ENCODE measurements at regions not wholly inside any gene's neighbourhood (a gene's known extent, or its start where the extent isn't known, plus 50 kb on each side); places are given as distances from the start of the nearest gene placed in this dataset.
"Not testable (repeated sequence)": the region's sequence is repeated elsewhere in the genome, so short reads cannot be mapped to it uniquely, and the experiment has no call there.

GRCh38 chr2:97348265-97348664 is 235.3 kb downstream of the ANKRD36 start:
- H3K27ac ChIP-seq = no peak overlapping the region
- H3K4me1 ChIP-seq = no peaks in the 10 kb centered on the region
- H3K9me3 ChIP-seq = no peaks in the 10 kb centered on the region
- no peaks in the 10 kb centered on the region for H3K27me3 ChIP-seq (ENCODE audit: low read depth)
- no peaks in the 10 kb centered on the region for H3K36me3 ChIP-seq
- no peak for DNase-seq
- intact Hi-C loops (cut with DNase I) = no loop called here
- TF ChIP-seq, protein P1, sequence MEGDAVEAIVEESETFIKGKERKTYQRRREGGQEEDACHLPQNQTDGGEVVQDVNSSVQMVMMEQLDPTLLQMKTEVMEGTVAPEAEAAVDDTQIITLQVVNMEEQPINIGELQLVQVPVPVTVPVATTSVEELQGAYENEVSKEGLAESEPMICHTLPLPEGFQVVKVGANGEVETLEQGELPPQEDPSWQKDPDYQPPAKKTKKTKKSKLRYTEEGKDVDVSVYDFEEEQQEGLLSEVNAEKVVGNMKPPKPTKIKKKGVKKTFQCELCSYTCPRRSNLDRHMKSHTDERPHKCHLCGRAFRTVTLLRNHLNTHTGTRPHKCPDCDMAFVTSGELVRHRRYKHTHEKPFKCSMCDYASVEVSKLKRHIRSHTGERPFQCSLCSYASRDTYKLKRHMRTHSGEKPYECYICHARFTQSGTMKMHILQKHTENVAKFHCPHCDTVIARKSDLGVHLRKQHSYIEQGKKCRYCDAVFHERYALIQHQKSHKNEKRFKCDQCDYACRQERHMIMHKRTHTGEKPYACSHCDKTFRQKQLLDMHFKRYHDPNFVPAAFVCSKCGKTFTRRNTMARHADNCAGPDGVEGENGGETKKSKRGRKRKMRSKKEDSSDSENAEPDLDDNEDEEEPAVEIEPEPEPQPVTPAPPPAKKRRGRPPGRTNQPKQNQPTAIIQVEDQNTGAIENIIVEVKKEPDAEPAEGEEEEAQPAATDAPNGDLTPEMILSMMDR (IDR thresholded peaks at IDR 0.05) = no peak
- no peak overlapping the region for H3K4me3 ChIP-seq
- ATAC-seq = no peak

- H3K4me1 ChIP-seq; intact Hi-C loops (cut with DNase I); H3K27ac ChIP-seq; ATAC-seq; H3K4me3 ChIP-seq; H3K36me3 ChIP-seq; H3K27me3 ChIP-seq (ENCODE audit: low read depth); H3K9me3 ChIP-seq; DNase-seq: not testable (repeated sequence)
Observed at GRCh38 chr2:97344937-97345336, 232.0 kb downstream of the ANKRD36 start.

DNA sequence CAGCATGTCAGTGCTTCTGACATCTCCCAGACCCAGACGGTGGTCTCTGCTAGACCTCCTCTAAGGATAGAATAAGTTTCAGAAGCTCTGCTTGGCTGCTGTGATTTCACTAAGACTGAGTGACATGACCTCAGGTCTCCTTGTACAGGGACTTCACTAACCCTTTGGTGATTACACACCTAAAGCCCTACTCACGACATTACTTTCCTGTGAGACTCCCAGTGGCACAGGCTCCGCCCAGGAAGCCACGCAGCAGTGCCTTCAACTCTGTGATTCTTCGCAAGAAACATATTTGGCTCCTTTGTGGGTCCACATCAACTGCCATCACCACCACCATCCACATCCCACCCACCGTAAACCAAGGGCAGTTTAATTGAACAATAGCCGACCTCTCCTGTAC is 220.7 kb downstream of the ANKRD36 start:
- ATAC-seq; H3K4me1 ChIP-seq; H3K4me3 ChIP-seq; H3K36me3 ChIP-seq; H3K9me3 ChIP-seq; intact Hi-C loops (cut with DNase I); H3K27ac ChIP-seq; DNase-seq; H3K27me3 ChIP-seq (ENCODE audit: low read depth): not testable (repeated sequence)

DNA sequence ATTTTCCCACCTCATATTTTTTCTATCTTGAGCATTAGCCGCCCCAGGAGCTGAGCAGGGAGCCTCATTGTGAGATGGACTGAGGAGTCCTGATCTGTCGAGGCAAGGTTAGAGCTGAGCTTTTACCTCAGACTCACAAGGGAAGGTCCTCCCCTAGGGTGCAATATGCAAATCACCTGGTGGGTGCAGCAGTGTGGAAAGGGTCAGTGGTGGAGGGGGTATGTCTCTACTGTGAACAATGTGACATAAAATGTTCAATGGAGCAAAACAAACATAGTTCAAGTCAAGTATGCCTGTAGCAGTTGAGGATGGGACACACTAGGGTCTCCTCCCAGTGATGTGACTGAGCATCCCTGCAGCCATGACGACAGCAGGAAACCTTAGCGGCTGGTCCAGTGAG is 219.2 kb downstream of the ANKRD36 start:
- ATAC-seq; DNase-seq; H3K36me3 ChIP-seq; H3K4me3 ChIP-seq; H3K9me3 ChIP-seq; intact Hi-C loops (cut with DNase I); H3K4me1 ChIP-seq; H3K27ac ChIP-seq; H3K27me3 ChIP-seq (ENCODE audit: low read depth): not testable (repeated sequence)

DNA sequence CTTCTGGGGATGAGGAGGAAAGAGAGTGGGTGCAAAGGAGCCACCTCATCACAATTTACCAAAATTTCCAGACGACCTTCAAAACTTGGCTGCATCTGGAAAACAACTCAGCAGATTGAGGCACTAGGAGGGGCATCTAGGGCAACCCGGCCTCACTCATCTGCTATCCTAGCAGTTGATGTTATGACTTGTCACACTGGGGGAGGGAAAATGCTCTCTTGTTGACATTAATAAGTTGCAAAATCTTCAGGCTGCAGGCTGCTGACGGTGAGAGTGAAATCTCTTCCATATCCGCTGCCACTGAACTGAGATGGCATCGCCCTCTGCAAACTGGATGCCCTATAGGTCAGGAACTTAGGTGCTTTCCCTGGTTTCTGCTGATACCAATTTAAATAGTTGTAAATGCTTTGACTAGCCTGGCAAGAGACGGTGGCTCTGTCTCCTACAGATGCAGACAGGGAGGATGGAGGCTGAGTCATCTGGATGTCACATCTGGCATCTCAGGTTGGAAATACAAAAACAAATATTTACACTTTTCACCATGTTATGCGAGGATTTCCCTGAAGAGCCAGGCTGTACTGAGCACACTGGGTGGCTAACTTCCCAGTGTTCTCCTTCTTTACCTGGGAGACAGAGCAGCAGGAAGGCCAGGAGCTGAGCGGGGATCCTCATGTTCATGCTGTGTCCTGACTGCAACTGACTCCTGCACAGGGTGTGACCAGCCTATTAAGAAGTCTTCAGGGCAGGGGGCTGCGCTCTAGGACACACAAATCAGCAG is 209.2 kb downstream of the ANKRD36 start:
- H3K4me3 ChIP-seq; DNase-seq; ATAC-seq; H3K36me3 ChIP-seq; H3K27ac ChIP-seq; intact Hi-C loops (cut with DNase I); H3K9me3 ChIP-seq; H3K4me1 ChIP-seq; H3K27me3 ChIP-seq (ENCODE audit: low read depth): not testable (repeated sequence)

DNA sequence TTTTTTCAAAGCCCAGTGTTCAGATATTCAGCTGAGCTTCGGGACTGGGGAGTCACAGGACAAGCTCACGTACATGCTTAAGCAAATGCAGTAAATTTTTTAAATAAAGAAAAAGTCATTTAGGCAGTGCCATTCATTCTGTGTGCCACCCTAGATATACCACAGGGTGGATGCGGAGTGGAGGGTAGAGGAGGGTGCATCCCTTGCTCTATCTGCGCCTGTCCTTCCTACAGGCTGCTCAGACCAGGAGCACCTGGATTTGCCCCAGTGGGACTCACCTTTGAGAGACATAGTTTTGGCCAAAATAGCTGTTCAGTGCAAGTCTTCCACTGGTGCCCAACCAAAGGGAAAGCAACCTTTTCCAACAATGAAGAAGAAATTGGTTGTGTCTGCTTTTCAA is 202.4 kb downstream of the ANKRD36 start:
- H3K9me3 ChIP-seq; H3K4me3 ChIP-seq; H3K27me3 ChIP-seq (ENCODE audit: low read depth); ATAC-seq; intact Hi-C loops (cut with DNase I); H3K4me1 ChIP-seq; H3K36me3 ChIP-seq; H3K27ac ChIP-seq: not testable (repeated sequence)
- peak; percentile 0 for DNase-seq

GRCh38 chr2:97312426-97312825 is 199.5 kb downstream of the ANKRD36 start:
- H3K36me3 ChIP-seq; DNase-seq; H3K27ac ChIP-seq; ATAC-seq; H3K4me1 ChIP-seq; H3K9me3 ChIP-seq; H3K4me3 ChIP-seq; intact Hi-C loops (cut with DNase I); H3K27me3 ChIP-seq (ENCODE audit: low read depth): not testable (repeated sequence)

DNA sequence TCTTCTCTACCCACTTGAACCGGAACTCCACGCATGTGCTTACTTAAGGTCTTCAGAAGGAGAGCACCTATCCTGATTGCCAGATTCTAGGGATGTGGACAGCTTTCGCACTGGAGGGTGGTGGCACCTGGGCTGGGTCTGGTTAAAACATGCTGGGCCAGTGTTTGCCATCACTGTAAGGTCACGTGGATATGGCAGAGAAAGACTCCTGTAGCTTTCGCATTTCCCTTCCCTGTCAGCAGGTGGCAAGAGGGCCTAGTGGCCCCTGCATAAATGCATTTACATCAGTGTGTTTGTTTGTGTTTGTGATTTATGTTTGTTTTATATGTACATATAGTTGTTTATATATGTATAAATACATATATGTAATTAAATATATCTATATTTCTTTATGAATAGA is 192.5 kb downstream of the ANKRD36 start:
- H3K4me3 ChIP-seq; H3K27me3 ChIP-seq (ENCODE audit: low read depth); ATAC-seq; H3K36me3 ChIP-seq; H3K27ac ChIP-seq; DNase-seq; H3K9me3 ChIP-seq; H3K4me1 ChIP-seq; intact Hi-C loops (cut with DNase I): not testable (repeated sequence)

- intact Hi-C loops (cut with DNase I); H3K36me3 ChIP-seq; H3K27ac ChIP-seq; H3K4me1 ChIP-seq; H3K27me3 ChIP-seq (ENCODE audit: low read depth); H3K4me3 ChIP-seq; H3K9me3 ChIP-seq: not testable (repeated sequence)
- DNase-seq (peak; percentile 2), ATAC-seq (peak in 1 of 2 donors; percentile 58)
Observed at GRCh38 chr2:97302881-97303280, 189.9 kb downstream of the ANKRD36 start.

DNA sequence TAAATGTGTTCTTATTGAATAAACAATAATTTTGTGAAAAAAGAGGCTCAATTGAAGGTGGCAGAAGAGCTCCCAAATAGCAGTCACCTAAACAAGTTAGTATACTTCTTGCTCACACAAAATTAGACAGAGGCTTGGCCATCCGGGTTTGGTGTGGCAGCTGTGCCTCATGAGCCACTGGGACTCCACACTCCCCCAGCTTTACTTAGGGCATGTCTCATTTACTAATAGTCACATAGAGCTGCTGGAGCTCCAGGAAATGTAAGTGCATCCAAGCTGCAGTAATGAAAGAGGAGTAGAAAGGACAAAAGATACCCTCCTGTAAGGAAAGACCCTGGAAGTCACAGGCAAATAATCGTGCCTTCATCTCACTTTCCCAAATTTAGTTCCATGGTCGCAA is 188.8 kb downstream of the ANKRD36 start:
- intact Hi-C loops (cut with DNase I); ATAC-seq: not testable (repeated sequence)

More for the DNA sequence above, 188.8 kb downstream of the ANKRD36 start:
- H3K27me3 ChIP-seq (ENCODE audit: low read depth); H3K36me3 ChIP-seq; H3K4me3 ChIP-seq; H3K9me3 ChIP-seq; H3K27ac ChIP-seq; DNase-seq; H3K4me1 ChIP-seq: not testable (repeated sequence)
